Prostate gland (tissue), 2 donors: ENCODE measurements at regions not wholly inside any gene's neighbourhood (a gene's known extent, or its start where the extent isn't known, plus 50 kb on each side); places are given as distances from the start of the nearest gene placed in this dataset.

Source experiments
- DNase-seq: peaks from one replicate; pipeline ENCODE4 v3.0.0-alpha.2; 2019; ENCODE audit warnings: low spot score
- H3K27ac ChIP-seq, 2 donors: fragments of 200-600 bp; sonication (generic); 2 replicates each; pipeline ENCODE4 v1.5.1; 2017 to 2019
- H3K27me3 ChIP-seq: fragments of 200-600 bp; sonication (generic); replicated peaks from 2 replicates; pipeline ENCODE4 v1.5.1; 2019; ENCODE audit not compliant: insufficient read depth
- H3K36me3 ChIP-seq, 2 donors: fragments of 200-600 bp; sonication (generic); 1 replicate in 1 of 2; 2 replicates in 1 of 2; pipeline versions ENCODE4 v1.5.1 to v1.8.1; 2017 to 2019
- H3K4me1 ChIP-seq: fragments of 200-600 bp; sonication (generic); replicated peaks from 2 replicates; pipeline ENCODE4 v1.5.1; 2019
- H3K4me3 ChIP-seq, 2 donors: fragments of 200-600 bp; sonication (generic); 2 replicates each; pipeline ENCODE4 v1.5.1; 2017 to 2019
- H3K9me3 ChIP-seq: fragments of 200-600 bp; sonication (generic); 2 replicates; pipeline ENCODE4 v1.5.1; 2017
- CTCF ChIP-seq, 4 experiments: fragments of 200-600 bp in 2 of 4; fragments of 450-650 bp in 2 of 4; sonication (generic) in 2 of 4; IDR thresholded peaks; 1 replicate in 3 of 4; 2 replicates in 1 of 4; pipeline ENCODE4 v1.5.1; 2016 to 2019; ENCODE audit warnings: antibody characterized with exemption in 4 of 4, mild to moderate bottlenecking in 2 of 4, moderate library complexity in 2 of 4
- POLR2A ChIP-seq: fragments of 450-650 bp; IDR thresholded peaks from one replicate; pipeline ENCODE4 v1.6.1; 2016; ENCODE audit warnings: antibody characterized with exemption, mild to moderate bottlenecking
- POLR2AphosphoS5 ChIP-seq: sonication (generic); formaldehyde crosslinking; IDR thresholded peaks from one replicate; pipeline ENCODE4 v1.6.1; 2017; ENCODE audit warnings: antibody characterized with exemption
- WGBS: methylation state at CpG from one replicate; pipeline ENCODE4 v1.1.5; 2018; 5-methylcytosine and 5-hydroxymethylcytosine counted together
- intact Hi-C: fragments of 100-400 bp; cut with DNase I; formaldehyde crosslinking; loops from one replicate; pipeline ENCODE4 v1.14.2; 2022

- intact Hi-C loops = no loop called here
- TF ChIP-seq CTCF (IDR thresholded peaks at IDR 0.05) = no peak
- no peak for TF ChIP-seq POLR2A
- no peak for TF ChIP-seq POLR2AphosphoS5
- WGBS = 97% methylated on average over 4 of the region's 4 CpGs
- Histone ChIP-seq H3K9me3 (no peaks in the 10 kb centered on the region), H3K36me3 (no peaks in the 10 kb centered on the region), H3K4me3 (no peak overlapping the region), H3K4me1 (no peaks in the 10 kb centered on the region), H3K27ac (no peak overlapping the region), H3K27me3 (no peaks in the 10 kb centered on the region)
- no peak for DNase-seq
Observed at GRCh38 chr13:110806636-110807035, 93.1 kb downstream of the ING1 start.

- H3K27ac ChIP-seq = no peak overlapping the region
- peaks cover 2% of the 10 kb centered on the region for H3K27me3 ChIP-seq
- H3K36me3 ChIP-seq = no peaks in the 10 kb centered on the region
- TF ChIP-seq POLR2A (no peak), CTCF (IDR thresholded peaks at IDR 0.05) (no peak), POLR2AphosphoS5 (no peak)
- no peaks in the 10 kb centered on the region for H3K4me1 ChIP-seq
- WGBS = 100% methylated on average over 1 of the region's 1 CpG
- intact Hi-C loops = no loop called here
- H3K4me3 ChIP-seq = no peak overlapping the region
- no peaks in the 10 kb centered on the region for H3K9me3 ChIP-seq
- DNase-seq = no peak
Observed at GRCh38 chr13:110807546-110807945, 94.0 kb downstream of the ING1 start.

GRCh38 chr13:110808138-110808537 is 94.6 kb downstream of the ING1 start:
- H3K27me3 ChIP-seq = peaks cover 2% of the 10 kb centered on the region
- H3K4me1 ChIP-seq = no peaks in the 10 kb centered on the region

GRCh38 chr13:110809871-110810486 is 96.5 kb downstream of the ING1 start:
- WGBS = 30% methylated on average over 10 of the region's 10 CpGs

More at GRCh38 chr13:110808138-110808537, 94.6 kb downstream of the ING1 start:
- H3K4me3 ChIP-seq = no peak overlapping the region
- no peak overlapping the region for H3K27ac ChIP-seq
- intact Hi-C loops = no loop called here
- 55% methylated on average over 4 of the region's 4 CpGs for WGBS
- DNase-seq = no peak
- H3K9me3 ChIP-seq = no peaks in the 10 kb centered on the region
- TF ChIP-seq POLR2A (no peak), CTCF (IDR thresholded peaks at IDR 0.05) (no peak), POLR2AphosphoS5 (no peak)
- H3K36me3 ChIP-seq = no peaks in the 10 kb centered on the region

More at GRCh38 chr13:110809871-110810486, 96.5 kb downstream of the ING1 start:
- H3K27me3 ChIP-seq = peaks cover 2% of the 10 kb centered on the region
- intact Hi-C loops = no loop called here
- TF ChIP-seq POLR2AphosphoS5 (peak; percentile 26), POLR2A (no peak), CTCF (IDR thresholded peaks at IDR 0.05) (no peak)
- DNase-seq = no peak
- H3K27ac ChIP-seq = no peak overlapping the region
- no peaks in the 10 kb centered on the region for H3K36me3 ChIP-seq
- no peaks in the 10 kb centered on the region for H3K9me3 ChIP-seq
- H3K4me3 ChIP-seq = no peak overlapping the region
- H3K4me1 ChIP-seq = no peaks in the 10 kb centered on the region
